ENCODE measurements at regions not wholly inside any gene's neighbourhood (a gene's known extent, or its start where the extent isn't known, plus 50 kb on each side); places are given as distances from the start of the nearest gene placed in this dataset.
"Not testable (repeated sequence)": the region's sequence is repeated elsewhere in the genome, so short reads cannot be mapped to it uniquely, and the experiment has no call there.

GRCh38 chr20:41704896-41705295 is 86.7 kb upstream of the CHD6 start:
- H3K27ac ChIP-seq (ENCODE audit: low read length), result no peak overlapping the region
- H3K4me2 ChIP-seq (ENCODE audit: low read depth, low read length), result no peak overlapping the region
- no peaks in the 10 kb centered on the region for H4K20me1 ChIP-seq (ENCODE audit: insufficient read depth, low read length)
- no peaks in the 10 kb centered on the region for H3K9me2 ChIP-seq (replicated peaks; ENCODE audit: insufficient read depth, low read length)
- H3F3A ChIP-seq (ENCODE audit: insufficient read depth, low read length), result no peaks in the 10 kb centered on the region
- no peak for TF ChIP-seq CTCF (IDR thresholded peaks at IDR 0.05; ENCODE audit: low read length)
- TF ChIP-seq EZH2 (optimal IDR thresholded peaks at IDR 0.05; ENCODE audit: low read depth, low read length), result no peak
- no peak for TF ChIP-seq EZH2phosphoT487 (IDR thresholded peaks at IDR 0.05; ENCODE audit: low read length)
- no peak for DNase-seq
- no peak overlapping the region for H2AFZ ChIP-seq (ENCODE audit: low read length)
- no peaks in the 10 kb centered on the region for H3K27me3 ChIP-seq (replicated peaks; ENCODE audit: insufficient read depth, low read length)
- no peaks in the 10 kb centered on the region for H3K9me3 ChIP-seq (replicated peaks; ENCODE audit: insufficient read depth, low read length)
- H3K9ac ChIP-seq (ENCODE audit: low read length), result no peak overlapping the region
- no peaks in the 10 kb centered on the region for H3K79me2 ChIP-seq (ENCODE audit: low read length)
- no peak overlapping the region for H3K4me3 ChIP-seq (ENCODE audit: low read length)
- no peaks in the 10 kb centered on the region for H3K36me3 ChIP-seq (replicated peaks; ENCODE audit: insufficient read depth, low read length)
- no peaks in the 10 kb centered on the region for H3K4me1 ChIP-seq (ENCODE audit: low read length)

- H3K4me1 ChIP-seq (ENCODE audit: low read length), result peaks cover 1% of the 10 kb centered on the region; the same call in 1 of the 2 replicates
- no peak overlapping the region for H3K9ac ChIP-seq (ENCODE audit: low read length)
- H3K36me3 ChIP-seq (replicated peaks; ENCODE audit: insufficient read depth, low read length), result no peaks in the 10 kb centered on the region
- H3K4me3 ChIP-seq (ENCODE audit: low read length), result no peak overlapping the region
- H3K4me2 ChIP-seq (ENCODE audit: low read depth, low read length), result no peak overlapping the region
- no peak overlapping the region for H3K27ac ChIP-seq (ENCODE audit: low read length)
- H3K79me2 ChIP-seq (ENCODE audit: low read length), result no peaks in the 10 kb centered on the region
- no peaks in the 10 kb centered on the region; the same call in 1 of the 2 replicates for H3K9me2 ChIP-seq (replicated peaks; ENCODE audit: insufficient read depth, low read length)
- H3K27me3 ChIP-seq (replicated peaks; ENCODE audit: insufficient read depth, low read length), result no peaks in the 10 kb centered on the region
- no peaks in the 10 kb centered on the region for H3F3A ChIP-seq (ENCODE audit: insufficient read depth, low read length)
- no peaks in the 10 kb centered on the region for H3K9me3 ChIP-seq (replicated peaks; ENCODE audit: insufficient read depth, low read length)
- DNase-seq, result no peak
- TF ChIP-seq CTCF (IDR thresholded peaks at IDR 0.05; ENCODE audit: low read length), result no peak
- TF ChIP-seq EZH2 (optimal IDR thresholded peaks at IDR 0.05; ENCODE audit: low read depth, low read length), result no peak
- no peak for TF ChIP-seq EZH2phosphoT487 (IDR thresholded peaks at IDR 0.05; ENCODE audit: low read length)
- no peak overlapping the region for H2AFZ ChIP-seq (ENCODE audit: low read length)
- no peaks in the 10 kb centered on the region for H4K20me1 ChIP-seq (ENCODE audit: insufficient read depth, low read length)
These were observed 84.5 kb upstream of the CHD6 start for GRCh38 chr20:41702647-41703046.

- H3K36me3 ChIP-seq (replicated peaks; ENCODE audit: insufficient read depth, low read length), result no peaks in the 10 kb centered on the region
- no peaks in the 10 kb centered on the region; the same call in 1 of the 2 replicates for H3K9me2 ChIP-seq (replicated peaks; ENCODE audit: insufficient read depth, low read length)
- H3K4me1 ChIP-seq (ENCODE audit: low read length), result peaks cover 8% of the 10 kb centered on the region; the same call in 1 of the 2 replicates
- no peaks in the 10 kb centered on the region for H3F3A ChIP-seq (ENCODE audit: insufficient read depth, low read length)
- H3K27ac ChIP-seq (ENCODE audit: low read length), result no peak overlapping the region
- H4K20me1 ChIP-seq (ENCODE audit: insufficient read depth, low read length), result no peaks in the 10 kb centered on the region
- H3K9me3 ChIP-seq (replicated peaks; ENCODE audit: insufficient read depth, low read length), result no peaks in the 10 kb centered on the region
- no peak overlapping the region for H3K4me3 ChIP-seq (ENCODE audit: low read length)
- no peak for TF ChIP-seq CTCF (IDR thresholded peaks at IDR 0.05; ENCODE audit: low read length)
- no peak for TF ChIP-seq EZH2 (optimal IDR thresholded peaks at IDR 0.05; ENCODE audit: low read depth, low read length)
- TF ChIP-seq EZH2phosphoT487 (IDR thresholded peaks at IDR 0.05; ENCODE audit: low read length), result no peak
- H3K4me2 ChIP-seq (ENCODE audit: low read depth, low read length), result no peak overlapping the region
- H3K9ac ChIP-seq (ENCODE audit: low read length), result no peak overlapping the region
- no peak for DNase-seq
- H2AFZ ChIP-seq (ENCODE audit: low read length), result no peak overlapping the region
- no peaks in the 10 kb centered on the region for H3K79me2 ChIP-seq (ENCODE audit: low read length)
- H3K27me3 ChIP-seq (replicated peaks; ENCODE audit: insufficient read depth, low read length), result no peaks in the 10 kb centered on the region
These were observed 83.6 kb upstream of the CHD6 start for GRCh38 chr20:41701588-41702348.

GRCh38 chr20:41699673-41700072 is 81.5 kb upstream of the CHD6 start:
- not testable (repeated sequence) for H4K20me1 ChIP-seq (ENCODE audit: insufficient read depth, low read length); DNase-seq; H2AFZ ChIP-seq (ENCODE audit: low read length); H3K36me3 ChIP-seq (replicated peaks; ENCODE audit: insufficient read depth, low read length); H3K9me2 ChIP-seq (replicated peaks; ENCODE audit: insufficient read depth, low read length); H3K27me3 ChIP-seq (replicated peaks; ENCODE audit: insufficient read depth, low read length); H3K4me2 ChIP-seq (ENCODE audit: low read depth, low read length); H3K4me3 ChIP-seq (ENCODE audit: low read length); H3K27ac ChIP-seq (ENCODE audit: low read length); H3K9ac ChIP-seq (ENCODE audit: low read length); H3F3A ChIP-seq (ENCODE audit: insufficient read depth, low read length); H3K79me2 ChIP-seq (ENCODE audit: low read length); H3K9me3 ChIP-seq (replicated peaks; ENCODE audit: insufficient read depth, low read length)
- H3K4me1 ChIP-seq (ENCODE audit: low read length), result peaks cover 15% of the 10 kb centered on the region
